ENCODE measurements at regions not wholly inside any gene's neighbourhood (a gene's known extent, or its start where the extent isn't known, plus 50 kb on each side); places are given as distances from the start of the nearest gene placed in this dataset.
A peak's percentile ranks its signal among the peaks of the same experiment; 100 is the strongest.

- Histone ChIP-seq H3K4me1 (no peaks in the 10 kb centered on the region), H3K27me3 (no peaks in the 10 kb centered on the region), H3K9me3 (no peaks in the 10 kb centered on the region), H3K4me3 (no peak overlapping the region), H3K36me3 (no peaks in the 10 kb centered on the region), H3K27ac (no peak overlapping the region)
- TF ChIP-seq CTCF (IDR thresholded peaks at IDR 0.05) (no peak), EP300 (IDR thresholded peaks at IDR 0.05) (no peak)
- DNase-seq (ENCODE audit: low spot score in 2 of 2), result no peak
- 61 to 68% methylated on average over 2 of the region's 2 CpGs for WGBS, 2 donors
Observed at GRCh38 chr17:54157542-54157941, 334.8 kb downstream of the KIF2B start.

- TF ChIP-seq CTCF (IDR thresholded peaks at IDR 0.05) (peak in 2 of 5 experiments; percentile 14 to 25), EP300 (IDR thresholded peaks at IDR 0.05) (no peak), POLR2A (IDR thresholded peaks at IDR 0.05) (no peak)
- no peaks in the 10 kb centered on the region for H3K27me3 ChIP-seq
- no peaks in the 10 kb centered on the region for H3K9me3 ChIP-seq
- 14 to 17% methylated on average over 3 of the region's 3 CpGs for WGBS, 2 donors
- H3K4me3 ChIP-seq, result no peak overlapping the region
- no peak overlapping the region for H3K27ac ChIP-seq
- H3K4me1 ChIP-seq, result no peaks in the 10 kb centered on the region
- no peak for DNase-seq (ENCODE audit: low spot score in 2 of 2)
- no peaks in the 10 kb centered on the region for H3K36me3 ChIP-seq
Observed at GRCh38 chr17:54172096-54172984, 349.6 kb downstream of the KIF2B start.

- Histone ChIP-seq H3K4me1 (no peaks in the 10 kb centered on the region), H3K4me3 (no peak overlapping the region), H3K36me3 (no peaks in the 10 kb centered on the region), H3K9me3 (no peaks in the 10 kb centered on the region), H3K27me3 (no peaks in the 10 kb centered on the region), H3K27ac (no peak overlapping the region)
- no peak for DNase-seq (ENCODE audit: low spot score in 2 of 2)
- no peak for TF ChIP-seq CTCF (IDR thresholded peaks at IDR 0.05)
- TF ChIP-seq POLR2A (IDR thresholded peaks at IDR 0.05), result no peak
- no peak for TF ChIP-seq EP300 (IDR thresholded peaks at IDR 0.05)
Observed at GRCh38 chr17:54172985-54173316, 350.2 kb downstream of the KIF2B start.

- Histone ChIP-seq H3K27ac (no peak overlapping the region), H3K9me3 (no peaks in the 10 kb centered on the region), H3K27me3 (no peaks in the 10 kb centered on the region), H3K4me3 (no peak overlapping the region), H3K4me1 (no peaks in the 10 kb centered on the region), H3K36me3 (no peaks in the 10 kb centered on the region)
- 67 to 75% methylated on average over 4 of the region's 4 CpGs for WGBS, 2 donors
- no peak for DNase-seq (ENCODE audit: low spot score in 2 of 2)
- TF ChIP-seq EP300 (IDR thresholded peaks at IDR 0.05) (no peak), CTCF (IDR thresholded peaks at IDR 0.05) (no peak), POLR2A (IDR thresholded peaks at IDR 0.05) (no peak)
Observed at GRCh38 chr17:54177606-54178308, 355.0 kb downstream of the KIF2B start.

GRCh38 chr17:54180950-54181349 is 358.2 kb downstream of the KIF2B start:
- no peaks in the 10 kb centered on the region for H3K4me1 ChIP-seq
- 32 to 36% methylated on average over 4 of the region's 4 CpGs for WGBS, 2 donors
- no peak overlapping the region for H3K27ac ChIP-seq
- no peak for DNase-seq (ENCODE audit: low spot score in 2 of 2)
- TF ChIP-seq EP300 (IDR thresholded peaks at IDR 0.05), result no peak
- TF ChIP-seq POLR2A (IDR thresholded peaks at IDR 0.05), result no peak
- TF ChIP-seq CTCF (IDR thresholded peaks at IDR 0.05), result no peak
- H3K27me3 ChIP-seq, result no peaks in the 10 kb centered on the region
- H3K36me3 ChIP-seq, result no peaks in the 10 kb centered on the region
- no peaks in the 10 kb centered on the region for H3K9me3 ChIP-seq
- H3K4me3 ChIP-seq, result no peak overlapping the region
